Osteocyte (in vitro differentiated cells): ENCODE measurements at regions not wholly inside any gene's neighbourhood (a gene's known extent, or its start where the extent isn't known, plus 50 kb on each side); places are given as distances from the start of the nearest gene placed in this dataset.

Source experiments
- DNase-seq: peaks from one replicate; pipeline ENCODE4 v3.0.0; 2021; ENCODE audit warnings: mixed read lengths; ENCODE audit not compliant: unreplicated experiment; ENCODE audit errors: extremely low spot score
- H3K27ac Mint-ChIP-seq: one replicate; pipeline ENCODE4 v1.8.0; 2021; ENCODE audit warnings: mild to moderate bottlenecking, mixed read lengths; ENCODE audit not compliant: unreplicated experiment
- H3K27me3 Mint-ChIP-seq: one replicate; pipeline ENCODE4 v1.8.0; 2021; ENCODE audit warnings: mixed read lengths; ENCODE audit not compliant: unreplicated experiment
- H3K36me3 Mint-ChIP-seq: one replicate; pipeline ENCODE4 v1.8.0; 2021; ENCODE audit warnings: mixed read lengths; ENCODE audit not compliant: unreplicated experiment
- H3K4me1 Mint-ChIP-seq: one replicate; pipeline ENCODE4 v1.8.0; 2021; ENCODE audit warnings: mixed read lengths; ENCODE audit not compliant: unreplicated experiment
- H3K4me3 Mint-ChIP-seq: one replicate; pipeline ENCODE4 v1.8.0; 2021; ENCODE audit warnings: mild to moderate bottlenecking, moderate library complexity, mixed read lengths; ENCODE audit not compliant: unreplicated experiment
- H3K9me3 Mint-ChIP-seq: one replicate; pipeline ENCODE4 v1.8.0; 2021; ENCODE audit warnings: mixed read lengths; ENCODE audit not compliant: unreplicated experiment
- TF ChIP-seq, protein P1 (sequence below): fragments of 200-600 bp; sonication (generic); IDR thresholded peaks from 2 replicates; pipeline ENCODE4 v1.5.0; 2021; ENCODE audit warnings: antibody characterized with exemption, mild to moderate bottlenecking, moderate library complexity

DNA sequence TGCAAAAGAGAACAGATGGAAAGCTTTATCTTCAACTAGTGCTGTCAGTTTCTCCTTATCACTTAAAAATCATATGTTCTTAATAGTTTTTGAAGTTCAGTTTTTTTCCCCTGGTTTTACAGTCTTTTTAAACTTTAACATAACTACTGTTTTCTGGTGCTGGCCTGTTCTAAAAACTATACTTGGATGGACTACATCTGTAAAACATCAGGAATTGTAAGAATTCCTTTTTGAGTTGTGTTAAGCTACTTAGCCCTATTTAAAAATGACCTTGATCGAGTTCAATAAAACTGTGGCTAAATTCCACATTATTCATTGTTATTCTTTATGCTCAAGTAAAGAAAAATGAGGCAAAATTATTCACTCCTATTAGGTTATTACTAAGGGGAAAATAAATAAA, 397.7 kb downstream of the NUP35 start:
- Mint-ChIP-seq H3K4me3 (no peak overlapping the region), H3K9me3 (no peaks in the 10 kb centered on the region), H3K36me3 (no peaks in the 10 kb centered on the region), H3K27ac (no peak overlapping the region), H3K4me1 (no peaks in the 10 kb centered on the region), H3K27me3 (no peaks in the 10 kb centered on the region)
- DNase-seq = no peak
- TF ChIP-seq, protein P1, sequence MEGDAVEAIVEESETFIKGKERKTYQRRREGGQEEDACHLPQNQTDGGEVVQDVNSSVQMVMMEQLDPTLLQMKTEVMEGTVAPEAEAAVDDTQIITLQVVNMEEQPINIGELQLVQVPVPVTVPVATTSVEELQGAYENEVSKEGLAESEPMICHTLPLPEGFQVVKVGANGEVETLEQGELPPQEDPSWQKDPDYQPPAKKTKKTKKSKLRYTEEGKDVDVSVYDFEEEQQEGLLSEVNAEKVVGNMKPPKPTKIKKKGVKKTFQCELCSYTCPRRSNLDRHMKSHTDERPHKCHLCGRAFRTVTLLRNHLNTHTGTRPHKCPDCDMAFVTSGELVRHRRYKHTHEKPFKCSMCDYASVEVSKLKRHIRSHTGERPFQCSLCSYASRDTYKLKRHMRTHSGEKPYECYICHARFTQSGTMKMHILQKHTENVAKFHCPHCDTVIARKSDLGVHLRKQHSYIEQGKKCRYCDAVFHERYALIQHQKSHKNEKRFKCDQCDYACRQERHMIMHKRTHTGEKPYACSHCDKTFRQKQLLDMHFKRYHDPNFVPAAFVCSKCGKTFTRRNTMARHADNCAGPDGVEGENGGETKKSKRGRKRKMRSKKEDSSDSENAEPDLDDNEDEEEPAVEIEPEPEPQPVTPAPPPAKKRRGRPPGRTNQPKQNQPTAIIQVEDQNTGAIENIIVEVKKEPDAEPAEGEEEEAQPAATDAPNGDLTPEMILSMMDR = no peak

DNA sequence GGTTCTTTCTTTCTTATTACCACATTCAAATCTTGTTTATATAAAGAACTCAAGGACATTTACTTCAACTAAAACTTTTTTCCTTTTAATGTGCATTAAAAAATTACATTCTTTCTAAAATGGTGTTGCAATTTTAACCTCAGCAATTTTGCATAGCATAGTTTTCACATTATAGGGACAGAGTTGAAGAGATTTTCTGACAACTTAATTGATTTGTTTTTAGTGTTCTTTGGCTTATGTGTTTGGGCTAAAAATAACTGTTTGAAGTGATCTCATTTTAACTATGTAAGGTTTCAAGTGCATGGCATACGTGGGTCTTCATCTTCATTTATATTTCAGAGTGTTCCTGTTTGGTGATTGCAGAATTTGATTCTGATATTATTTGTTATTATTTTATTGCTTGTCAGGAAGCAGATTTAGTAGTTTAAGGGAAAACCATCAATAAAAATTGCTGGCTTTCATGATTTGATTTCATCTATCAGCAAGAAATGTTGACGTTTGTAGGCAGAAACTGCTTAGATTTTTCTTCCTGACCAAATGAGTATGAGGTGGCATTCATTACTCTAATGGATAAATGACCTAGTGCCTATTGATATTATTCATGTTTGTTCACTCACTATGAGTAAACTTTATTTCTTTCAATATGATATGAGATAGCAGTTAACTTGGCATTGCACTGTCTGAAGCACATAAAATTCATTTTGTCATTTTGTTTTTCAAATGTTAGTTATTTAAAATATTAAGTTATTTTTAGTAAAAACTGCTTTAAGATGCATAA, 398.4 kb downstream of the NUP35 start:
- Mint-ChIP-seq H3K4me3 (no peak overlapping the region), H3K36me3 (no peaks in the 10 kb centered on the region)

DNA sequence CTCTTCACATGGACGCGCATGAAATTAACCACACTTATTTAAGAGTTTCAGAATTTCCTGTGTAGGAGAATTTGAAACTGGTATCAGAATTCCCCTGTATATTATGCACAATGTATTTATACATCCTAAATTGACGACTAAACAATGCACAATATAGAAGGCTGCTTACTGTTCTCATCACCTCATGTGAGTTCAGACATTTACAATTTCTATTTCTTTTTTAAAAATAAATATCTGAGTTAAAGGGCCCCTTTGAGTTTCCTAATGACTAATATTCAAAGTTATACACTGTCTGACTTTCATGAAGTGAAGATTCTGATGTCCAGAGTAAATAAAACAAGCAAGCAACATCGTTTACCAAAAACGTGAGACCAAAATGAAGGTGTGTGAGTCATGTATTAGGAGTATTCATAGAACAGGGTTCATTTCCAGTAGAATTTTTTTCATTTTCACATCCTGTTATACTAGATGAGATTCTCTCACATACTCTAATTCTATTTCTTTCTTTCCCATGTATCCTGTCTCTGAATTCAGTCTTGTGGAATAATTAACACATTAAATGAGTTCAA, 406.2 kb downstream of the NUP35 start:
- H3K27me3 Mint-ChIP-seq = peaks cover 2% of the 10 kb centered on the region
- no peak overlapping the region for H3K4me3 Mint-ChIP-seq
- no peak for DNase-seq
- TF ChIP-seq, protein P1 = no peak
- H3K27ac Mint-ChIP-seq = no peak overlapping the region
- no peaks in the 10 kb centered on the region for H3K9me3 Mint-ChIP-seq
- H3K4me1 Mint-ChIP-seq = no peaks in the 10 kb centered on the region
- H3K36me3 Mint-ChIP-seq = no peaks in the 10 kb centered on the region

More for the DNA sequence above, 398.4 kb downstream of the NUP35 start:
- H3K9me3 Mint-ChIP-seq = no peaks in the 10 kb centered on the region
- no peaks in the 10 kb centered on the region for H3K4me1 Mint-ChIP-seq
- TF ChIP-seq, protein P1 = no peak
- no peak overlapping the region for H3K27ac Mint-ChIP-seq
- H3K27me3 Mint-ChIP-seq = no peaks in the 10 kb centered on the region
- no peak for DNase-seq

DNA sequence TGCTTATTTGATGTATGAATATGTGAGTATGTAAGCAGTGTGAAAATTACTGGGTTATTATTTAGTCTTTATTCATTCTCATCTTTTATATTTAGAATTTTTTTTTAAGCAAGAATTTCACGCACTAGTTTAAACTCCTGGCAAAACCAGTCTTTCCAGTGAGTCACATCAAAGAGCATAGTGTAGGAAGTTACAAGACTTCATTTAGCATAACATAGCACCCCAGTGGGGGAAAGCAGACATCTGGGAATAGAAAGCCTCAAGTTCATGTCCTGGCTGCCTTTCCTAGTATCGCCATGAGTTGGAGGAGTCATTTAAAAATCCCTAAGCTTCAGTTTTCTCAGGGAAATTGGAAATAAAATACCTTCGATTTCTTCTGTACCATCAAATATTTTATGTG, 408.3 kb downstream of the NUP35 start:
- no peaks in the 10 kb centered on the region for H3K9me3 Mint-ChIP-seq
- no peaks in the 10 kb centered on the region for H3K4me1 Mint-ChIP-seq
- H3K27me3 Mint-ChIP-seq = peaks cover 3% of the 10 kb centered on the region
- H3K27ac Mint-ChIP-seq = no peak overlapping the region
- TF ChIP-seq, protein P1 = no peak
- DNase-seq = no peak
- H3K4me3 Mint-ChIP-seq = no peak overlapping the region
- H3K36me3 Mint-ChIP-seq = no peaks in the 10 kb centered on the region

DNA sequence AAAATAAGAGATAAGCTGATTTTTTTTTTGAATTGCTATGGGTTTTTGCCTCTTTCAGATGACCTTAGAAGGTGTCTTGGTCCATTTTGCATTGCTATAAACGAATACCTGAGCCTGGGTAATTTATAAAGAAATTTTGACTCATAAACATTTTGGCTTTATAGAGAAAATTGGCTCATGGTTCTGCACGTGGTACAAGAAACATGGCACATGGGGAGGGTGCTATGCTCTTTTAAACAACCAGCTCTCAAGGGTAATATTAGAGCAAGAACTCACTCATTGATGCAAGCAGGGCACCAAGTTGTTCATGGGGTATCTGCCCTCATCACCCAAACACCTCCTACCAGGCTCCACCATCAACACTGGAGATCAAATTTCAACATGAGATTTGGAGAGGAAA, 408.8 kb downstream of the NUP35 start:
- TF ChIP-seq, protein P1 = no peak
- no peak overlapping the region for H3K27ac Mint-ChIP-seq
- H3K4me1 Mint-ChIP-seq = no peaks in the 10 kb centered on the region
- no peak for DNase-seq
- no peaks in the 10 kb centered on the region for H3K36me3 Mint-ChIP-seq
- no peaks in the 10 kb centered on the region for H3K9me3 Mint-ChIP-seq
- H3K27me3 Mint-ChIP-seq = peaks cover 3% of the 10 kb centered on the region
- no peak overlapping the region for H3K4me3 Mint-ChIP-seq
